OCI-LY7 (cell line): ENCODE measurements at regions not wholly inside any gene's neighbourhood (a gene's known extent, or its start where the extent isn't known, plus 50 kb on each side); places are given as distances from the start of the nearest gene placed in this dataset.

Experiments
- CTCF ChIP-seq: fragments of 200-600 bp; sonication (generic); conservative IDR thresholded peaks from 2 replicates; pipeline ENCODE4 v1.5.1; 2014; ENCODE audit warnings: mild to moderate bottlenecking, antibody characterized with exemption, low read length, moderate library complexity, mixed read lengths
- EZH2phosphoT487 ChIP-seq: fragments of 200-600 bp; sonication (generic); IDR thresholded peaks from 2 replicates; pipeline ENCODE4 v1.6.1; 2018; ENCODE audit warnings: low read depth, borderline replicate concordance, mild to moderate bottlenecking, mixed run types, antibody characterized with exemption, low read length, moderate library complexity, mixed read lengths

GRCh38 chr1:43058056-43058455 lies 99.4 kb upstream of the SLC2A1 start:
- no peak for TF ChIP-seq CTCF
- TF ChIP-seq EZH2phosphoT487 = no peak
